Colonic mucosa (tissue), 4 donors: ENCODE measurements at regions not wholly inside any gene's neighbourhood (a gene's known extent, or its start where the extent isn't known, plus 50 kb on each side); places are given as distances from the start of the nearest gene placed in this dataset.

Source experiments
- DNase-seq: peaks from one replicate; pipeline ENCODE4 v3.0.0-alpha.2; 2020
- H3K27ac ChIP-seq: fragments of 200-600 bp; one replicate; pipeline ENCODE4 v1.8.0; 2021
- H3K27me3 ChIP-seq: fragments of 200-600 bp; one replicate; pipeline ENCODE4 v1.8.0; 2021
- H3K36me3 ChIP-seq: fragments of 200-600 bp; one replicate; pipeline ENCODE4 v1.8.0; 2021
- H3K4me1 ChIP-seq: fragments of 200-600 bp; one replicate; pipeline ENCODE4 v1.8.0; 2021; ENCODE audit warnings: mild to moderate bottlenecking
- H3K4me3 ChIP-seq: fragments of 200-600 bp; one replicate; pipeline ENCODE4 v1.8.0; 2021
- H3K9ac ChIP-seq, 2 donors: one replicate each; pipeline ENCODE4 v1.7.0; 2013; ENCODE audit warnings: control low read depth in 2 of 2, low read depth in 2 of 2, low read length in 2 of 2
- H3K9me3 ChIP-seq: fragments of 200-600 bp; one replicate; pipeline ENCODE4 v1.8.0; 2021
- intact Hi-C: fragments of 100-400 bp; cut with DNase I; formaldehyde crosslinking; loops from one replicate; pipeline ENCODE4 v1.14.1; 2022
- TF ChIP-seq, protein P1 (sequence below): fragments of 200-600 bp; IDR thresholded peaks from one replicate; pipeline ENCODE4 v1.8.0; 2022; ENCODE audit warnings: antibody characterized with exemption, mild to moderate bottlenecking
- donor health status: healthy.
- donor health status: DM: no; HTN: no; CAD: no.
- donor health status: DM: no; HTN: no; CAD: no.

GRCh38 chr21:23308741-23309140, 2298.5 kb downstream of the MRPL39 start:
- TF ChIP-seq, protein P1, sequence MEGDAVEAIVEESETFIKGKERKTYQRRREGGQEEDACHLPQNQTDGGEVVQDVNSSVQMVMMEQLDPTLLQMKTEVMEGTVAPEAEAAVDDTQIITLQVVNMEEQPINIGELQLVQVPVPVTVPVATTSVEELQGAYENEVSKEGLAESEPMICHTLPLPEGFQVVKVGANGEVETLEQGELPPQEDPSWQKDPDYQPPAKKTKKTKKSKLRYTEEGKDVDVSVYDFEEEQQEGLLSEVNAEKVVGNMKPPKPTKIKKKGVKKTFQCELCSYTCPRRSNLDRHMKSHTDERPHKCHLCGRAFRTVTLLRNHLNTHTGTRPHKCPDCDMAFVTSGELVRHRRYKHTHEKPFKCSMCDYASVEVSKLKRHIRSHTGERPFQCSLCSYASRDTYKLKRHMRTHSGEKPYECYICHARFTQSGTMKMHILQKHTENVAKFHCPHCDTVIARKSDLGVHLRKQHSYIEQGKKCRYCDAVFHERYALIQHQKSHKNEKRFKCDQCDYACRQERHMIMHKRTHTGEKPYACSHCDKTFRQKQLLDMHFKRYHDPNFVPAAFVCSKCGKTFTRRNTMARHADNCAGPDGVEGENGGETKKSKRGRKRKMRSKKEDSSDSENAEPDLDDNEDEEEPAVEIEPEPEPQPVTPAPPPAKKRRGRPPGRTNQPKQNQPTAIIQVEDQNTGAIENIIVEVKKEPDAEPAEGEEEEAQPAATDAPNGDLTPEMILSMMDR: no peak
- Histone ChIP-seq H3K4me1 (no peaks in the 10 kb centered on the region), H3K27me3 (no peaks in the 10 kb centered on the region), H3K27ac (no peak overlapping the region), H3K9me3 (no peaks in the 10 kb centered on the region), H3K36me3 (no peaks in the 10 kb centered on the region), H3K4me3 (no peak overlapping the region), H3K9ac (no peak overlapping the region)
- intact Hi-C loops: no loop called here
- DNase-seq: no peak

- Histone ChIP-seq H3K27me3 (no peaks in the 10 kb centered on the region), H3K4me1 (no peaks in the 10 kb centered on the region), H3K36me3 (no peaks in the 10 kb centered on the region), H3K9me3 (no peaks in the 10 kb centered on the region), H3K4me3 (no peak overlapping the region), H3K9ac (no peak overlapping the region), H3K27ac (no peak overlapping the region)
- intact Hi-C loops: no loop called here
- TF ChIP-seq, protein P1: no peak
- no peak for DNase-seq
Observed at GRCh38 chr21:23307065-23307464, 2300.2 kb downstream of the MRPL39 start.

DNA sequence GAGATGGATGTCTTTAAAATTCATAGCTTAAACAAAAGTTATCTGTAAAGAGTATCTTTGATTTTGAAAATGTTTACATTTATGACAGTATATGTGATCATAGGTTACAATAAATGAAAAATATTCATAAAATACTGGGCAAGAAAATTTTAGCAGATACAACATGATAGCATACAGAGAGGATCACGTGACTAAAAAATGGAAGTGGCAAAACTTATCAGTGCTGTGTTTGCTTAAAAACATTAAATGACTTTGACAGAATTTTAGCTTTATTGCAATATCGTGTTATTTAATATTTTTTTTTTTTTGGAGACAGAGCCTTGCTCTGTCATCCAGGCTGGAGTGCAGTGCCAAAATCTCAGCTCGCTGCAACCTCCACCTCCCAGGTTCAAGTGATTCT, 2294.1 kb downstream of the NCAM2 start:
- Histone ChIP-seq H3K4me3 (no peak overlapping the region), H3K9me3 (no peaks in the 10 kb centered on the region), H3K36me3 (no peaks in the 10 kb centered on the region), H3K4me1 (no peaks in the 10 kb centered on the region), H3K27ac (no peak overlapping the region), H3K27me3 (no peaks in the 10 kb centered on the region), H3K9ac (no peak overlapping the region)
- TF ChIP-seq, protein P1: no peak
- DNase-seq: no peak
- intact Hi-C loops: no loop called here

DNA sequence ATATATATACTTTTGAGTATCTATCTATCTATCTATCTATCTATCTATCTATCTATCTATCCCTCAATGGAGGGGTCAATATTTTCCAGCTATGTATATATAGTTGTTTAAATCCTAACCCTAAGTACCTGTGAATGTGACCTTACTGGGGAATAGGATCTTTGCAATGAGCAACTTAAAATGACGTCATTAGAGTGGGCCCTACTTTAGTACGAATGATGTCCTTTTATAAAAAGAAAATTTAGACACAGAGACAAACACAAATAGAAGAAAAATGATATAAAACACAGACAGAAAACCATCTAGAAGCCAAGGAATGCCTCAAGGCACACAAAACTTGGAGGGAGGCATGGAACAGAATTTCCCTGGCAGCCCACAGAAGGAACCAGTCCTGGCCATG, 2283.7 kb downstream of the NCAM2 start:
- Histone ChIP-seq H3K9ac (no peak overlapping the region), H3K4me3 (no peak overlapping the region), H3K27me3 (no peaks in the 10 kb centered on the region), H3K36me3 (no peaks in the 10 kb centered on the region), H3K27ac (no peak overlapping the region), H3K9me3 (no peaks in the 10 kb centered on the region), H3K4me1 (no peaks in the 10 kb centered on the region)
- no peak for DNase-seq
- TF ChIP-seq, protein P1: no peak
- intact Hi-C loops: no loop called here

DNA sequence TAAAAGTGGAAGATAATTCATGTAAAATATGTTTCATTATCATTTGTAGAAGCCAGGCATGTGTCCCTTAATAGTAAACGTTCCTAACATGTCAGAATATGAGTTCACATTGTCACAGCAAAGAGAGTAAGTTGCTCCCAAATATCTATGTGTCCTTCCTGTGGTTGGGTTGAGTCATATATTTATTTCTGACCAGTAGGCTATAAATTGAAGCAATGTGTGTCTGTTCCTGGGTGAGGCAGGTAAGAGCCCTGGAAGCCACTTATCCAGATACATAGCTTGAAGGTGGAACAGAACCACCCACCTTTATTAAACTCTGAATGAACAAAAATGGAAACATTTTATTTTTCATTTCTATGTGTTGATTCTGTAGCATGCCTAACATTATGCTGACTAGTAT, 2251.6 kb downstream of the NCAM2 start:
- Histone ChIP-seq H3K9me3 (no peaks in the 10 kb centered on the region), H3K4me3 (no peak overlapping the region), H3K36me3 (no peaks in the 10 kb centered on the region), H3K27ac (no peak overlapping the region), H3K27me3 (no peaks in the 10 kb centered on the region), H3K4me1 (no peaks in the 10 kb centered on the region), H3K9ac (no peak overlapping the region)
- TF ChIP-seq, protein P1: no peak
- DNase-seq: no peak
- intact Hi-C loops: no loop called here

DNA sequence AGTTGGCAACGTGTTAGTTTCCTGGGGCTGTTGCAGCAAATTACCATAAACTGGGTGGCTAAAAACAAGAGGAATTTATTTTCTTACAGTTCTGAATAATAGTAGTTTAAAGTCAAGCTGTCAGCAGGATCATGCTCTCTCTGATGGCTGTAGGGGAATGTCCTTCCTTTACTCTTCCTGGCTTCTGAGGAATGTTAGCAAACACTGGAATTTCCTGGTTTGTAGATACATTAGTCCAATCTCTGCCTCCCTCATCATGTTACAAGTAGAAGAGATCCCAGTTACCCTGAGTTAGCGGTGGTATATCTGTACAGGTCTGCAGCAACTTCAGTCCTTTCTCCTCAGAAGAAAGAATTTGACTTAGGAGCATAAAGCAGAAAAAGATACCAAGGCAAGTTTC, 2249.1 kb downstream of the NCAM2 start:
- intact Hi-C loops: no loop called here
- TF ChIP-seq, protein P1: no peak
- Histone ChIP-seq H3K9ac (no peak overlapping the region), H3K4me1 (no peaks in the 10 kb centered on the region), H3K9me3 (no peaks in the 10 kb centered on the region), H3K4me3 (no peak overlapping the region), H3K27ac (no peak overlapping the region), H3K27me3 (no peaks in the 10 kb centered on the region), H3K36me3 (no peaks in the 10 kb centered on the region)
- DNase-seq: no peak
